ENCODE measurements at regions not wholly inside any gene's neighbourhood (a gene's known extent, or its start where the extent isn't known, plus 50 kb on each side); places are given as distances from the start of the nearest gene placed in this dataset.

GRCh38 chr12:107470645-107471044 is 215.0 kb upstream of the PWP1 start:
- Histone ChIP-seq H3K4me1 (ENCODE audit: control insufficient read depth, extremely low read depth, insufficient read depth, low read length) (no peaks in the 10 kb centered on the region), H3K36me3 (ENCODE audit: control insufficient read depth in 2 of 2, extremely low read depth in 1 of 2, insufficient read depth in 2 of 2, low read length in 2 of 2) (no peaks in the 10 kb centered on the region), H3K4me2 (ENCODE audit: insufficient read depth, low read length) (no peak overlapping the region), H2AFZ (ENCODE audit: low read depth, low read length) (no peak overlapping the region), H3K27ac (ENCODE audit: insufficient read depth, low read depth, low read length) (no peak overlapping the region), H3K4me3 (replicated peaks in 1 of 3; ENCODE audit: insufficient read depth in 1 of 3, low read depth in 1 of 3, low read length in 3 of 3) (no peak overlapping the region), H3K9me3 (replicated peaks; ENCODE audit: control insufficient read depth, insufficient read depth, low read length) (no peaks in the 10 kb centered on the region), H3K9ac (replicated peaks; ENCODE audit: extremely low read depth, insufficient read depth, low read length) (no peak overlapping the region), H3K9me1 (replicated peaks; ENCODE audit: control insufficient read depth, extremely low read depth, insufficient read depth, low read length) (no peaks in the 10 kb centered on the region), H3K79me2 (ENCODE audit: control insufficient read depth, insufficient read depth, low read length) (no peaks in the 10 kb centered on the region), H4K20me1 (replicated peaks; ENCODE audit: control insufficient read depth, extremely low read depth, insufficient read depth, low read length) (no peaks in the 10 kb centered on the region), H3K27me3 (ENCODE audit: control insufficient read depth in 2 of 2, insufficient read depth in 2 of 2, low read length in 2 of 2) (no peaks in the 10 kb centered on the region)
- ChIA-PET POLR2A (no interaction called here), CTCF (no interaction called here)
- DNase-seq (ENCODE audit: low read depth, low spot score) (no peak), FAIRE-seq (no peak)
- intact Hi-C loops (cut with micrococcal nuclease) (no loop called here), dilution Hi-C loops (cut with MboI; ENCODE audit: extremely low pct_ligation_motif_present, low sequenced_read_pairs) (no loop called here)
- BruUV-seq (replicated peaks) = no TSS peak
- TF ChIP-seq MYC (IDR thresholded peaks at IDR 0.05; ENCODE audit: low read depth, low read length) (no peak), GATA2 (IDR thresholded peaks at IDR 0.05; ENCODE audit: insufficient read depth, insufficient read length, low read depth, low read length) (no peak), JUN (IDR thresholded peaks at IDR 0.05; ENCODE audit: borderline replicate concordance, insufficient read depth, insufficient read length, low read depth) (no peak), POLR2AphosphoS5 (IDR thresholded peaks at IDR 0.05; ENCODE audit: insufficient read depth, low read depth, low read length) (no peak), POLR2A (IDR thresholded peaks at IDR 0.05; ENCODE audit: low read depth, low read length) (no peak), FOS (IDR thresholded peaks at IDR 0.05; ENCODE audit: borderline replicate concordance, insufficient read depth, low read length) (no peak), CTCF (IDR thresholded peaks at IDR 0.05; ENCODE audit: extremely low read depth in 1 of 2, insufficient read depth in 1 of 2, low read depth in 1 of 2, low read length in 2 of 2) (no peak)
- TF ChIP-seq, protein P1, sequence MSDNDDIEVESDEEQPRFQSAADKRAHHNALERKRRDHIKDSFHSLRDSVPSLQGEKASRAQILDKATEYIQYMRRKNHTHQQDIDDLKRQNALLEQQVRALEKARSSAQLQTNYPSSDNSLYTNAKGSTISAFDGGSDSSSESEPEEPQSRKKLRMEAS (IDR thresholded peaks at IDR 0.05; ENCODE audit: insufficient read depth, insufficient read length) = no peak
